ENCODE measurements at regions not wholly inside any gene's neighbourhood (a gene's known extent, or its start where the extent isn't known, plus 50 kb on each side); places are given as distances from the start of the nearest gene placed in this dataset.

DNA sequence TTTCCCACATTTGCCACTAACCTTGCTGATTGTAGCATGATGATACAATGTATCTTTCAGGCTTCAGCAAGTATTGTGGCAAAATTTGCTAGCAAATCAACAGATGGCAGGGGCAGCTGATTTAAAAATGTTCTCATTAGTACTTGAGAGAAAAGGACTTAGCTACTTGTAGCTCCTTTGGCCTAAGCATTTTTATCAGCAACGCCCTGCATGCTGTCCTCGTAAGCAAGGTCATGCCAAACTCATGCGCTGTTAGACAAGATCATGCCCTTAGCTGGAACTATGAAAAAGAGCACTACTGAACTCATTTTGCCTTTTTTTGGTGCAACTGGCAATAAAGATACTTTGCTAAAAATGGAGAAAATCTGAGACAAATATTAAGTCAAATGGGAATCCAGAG lies 197.1 kb downstream of the ICE1 start:
- Histone ChIP-seq H3K27me3 (ENCODE audit: control insufficient read depth, insufficient read depth, low read length) (no peaks in the 10 kb centered on the region), H3K36me3 (ENCODE audit: control insufficient read depth, insufficient read depth, low read length) (no peaks in the 10 kb centered on the region), H3K4me3 (ENCODE audit: low read depth, low read length) (no peak overlapping the region)
- TF ChIP-seq, protein P1, sequence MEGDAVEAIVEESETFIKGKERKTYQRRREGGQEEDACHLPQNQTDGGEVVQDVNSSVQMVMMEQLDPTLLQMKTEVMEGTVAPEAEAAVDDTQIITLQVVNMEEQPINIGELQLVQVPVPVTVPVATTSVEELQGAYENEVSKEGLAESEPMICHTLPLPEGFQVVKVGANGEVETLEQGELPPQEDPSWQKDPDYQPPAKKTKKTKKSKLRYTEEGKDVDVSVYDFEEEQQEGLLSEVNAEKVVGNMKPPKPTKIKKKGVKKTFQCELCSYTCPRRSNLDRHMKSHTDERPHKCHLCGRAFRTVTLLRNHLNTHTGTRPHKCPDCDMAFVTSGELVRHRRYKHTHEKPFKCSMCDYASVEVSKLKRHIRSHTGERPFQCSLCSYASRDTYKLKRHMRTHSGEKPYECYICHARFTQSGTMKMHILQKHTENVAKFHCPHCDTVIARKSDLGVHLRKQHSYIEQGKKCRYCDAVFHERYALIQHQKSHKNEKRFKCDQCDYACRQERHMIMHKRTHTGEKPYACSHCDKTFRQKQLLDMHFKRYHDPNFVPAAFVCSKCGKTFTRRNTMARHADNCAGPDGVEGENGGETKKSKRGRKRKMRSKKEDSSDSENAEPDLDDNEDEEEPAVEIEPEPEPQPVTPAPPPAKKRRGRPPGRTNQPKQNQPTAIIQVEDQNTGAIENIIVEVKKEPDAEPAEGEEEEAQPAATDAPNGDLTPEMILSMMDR (IDR thresholded peaks at IDR 0.05; ENCODE audit: insufficient read depth, low read length, poor library complexity, severe bottlenecking) = no peak
- DNase-seq (ENCODE audit: low read depth) = no peak

DNA sequence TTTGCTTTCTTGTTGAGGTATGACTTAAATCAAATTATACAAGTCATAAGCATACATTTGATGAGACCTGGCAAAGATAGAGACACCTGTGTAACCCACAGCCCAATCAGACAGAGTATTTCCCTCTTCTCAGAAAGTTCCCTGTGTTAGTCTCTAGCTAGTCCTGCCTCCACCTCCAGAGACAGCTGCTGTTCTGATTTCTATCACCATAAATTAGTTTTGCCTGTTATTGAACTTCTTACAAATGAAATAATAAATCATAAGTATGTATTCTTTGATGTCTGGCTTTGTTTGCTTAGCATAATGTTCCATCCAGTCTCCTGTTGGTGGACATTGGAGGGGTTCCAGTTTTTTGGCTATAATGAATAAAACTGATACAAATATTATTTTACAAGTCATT lies 194.5 kb downstream of the ICE1 start:
- no peaks in the 10 kb centered on the region for H3K36me3 ChIP-seq (ENCODE audit: control insufficient read depth, insufficient read depth, low read length)
- no peaks in the 10 kb centered on the region for H3K27me3 ChIP-seq (ENCODE audit: control insufficient read depth, insufficient read depth, low read length)
- TF ChIP-seq, protein P1 (IDR thresholded peaks at IDR 0.05; ENCODE audit: insufficient read depth, low read length, poor library complexity, severe bottlenecking) = no peak
- no peak overlapping the region for H3K4me3 ChIP-seq (ENCODE audit: low read depth, low read length)
- DNase-seq (ENCODE audit: low read depth) = no peak

DNA sequence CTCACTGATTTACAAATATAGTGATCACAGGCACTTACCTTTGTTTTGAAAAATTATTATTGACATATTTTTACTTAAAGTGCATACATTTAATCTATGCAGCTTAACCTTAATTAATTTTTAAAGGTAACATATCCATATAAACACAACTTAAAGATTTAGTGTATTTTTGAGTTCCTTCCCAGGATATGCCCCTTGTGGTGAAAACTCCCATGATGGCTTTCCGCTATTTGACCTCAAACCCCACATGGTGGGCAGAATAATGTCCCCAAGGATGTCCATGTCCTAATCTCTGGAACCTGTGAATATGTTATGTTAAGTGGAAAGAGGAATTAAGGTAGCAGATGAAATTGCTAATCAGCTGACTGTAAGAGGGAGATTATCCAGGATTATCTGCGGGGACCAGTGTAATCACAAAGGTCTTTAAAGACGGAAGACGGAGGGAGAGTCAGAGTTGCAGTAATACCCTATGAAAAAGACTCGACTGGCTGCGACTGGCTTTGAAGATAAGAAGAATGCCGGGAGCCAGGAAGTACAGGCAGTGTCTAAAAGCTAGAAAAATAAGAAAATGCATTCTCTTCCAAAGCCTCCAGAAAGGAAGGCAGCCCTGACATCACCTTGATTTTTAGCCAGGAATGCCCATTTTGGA lies 193.9 kb downstream of the ICE1 start:
- no peak for DNase-seq (ENCODE audit: low read depth)
- Histone ChIP-seq H3K27me3 (ENCODE audit: control insufficient read depth, insufficient read depth, low read length) (no peaks in the 10 kb centered on the region), H3K36me3 (ENCODE audit: control insufficient read depth, insufficient read depth, low read length) (no peaks in the 10 kb centered on the region), H3K4me3 (ENCODE audit: low read depth, low read length) (no peak overlapping the region)
- TF ChIP-seq, protein P1 (IDR thresholded peaks at IDR 0.05; ENCODE audit: insufficient read depth, low read length, poor library complexity, severe bottlenecking) = no peak

DNA sequence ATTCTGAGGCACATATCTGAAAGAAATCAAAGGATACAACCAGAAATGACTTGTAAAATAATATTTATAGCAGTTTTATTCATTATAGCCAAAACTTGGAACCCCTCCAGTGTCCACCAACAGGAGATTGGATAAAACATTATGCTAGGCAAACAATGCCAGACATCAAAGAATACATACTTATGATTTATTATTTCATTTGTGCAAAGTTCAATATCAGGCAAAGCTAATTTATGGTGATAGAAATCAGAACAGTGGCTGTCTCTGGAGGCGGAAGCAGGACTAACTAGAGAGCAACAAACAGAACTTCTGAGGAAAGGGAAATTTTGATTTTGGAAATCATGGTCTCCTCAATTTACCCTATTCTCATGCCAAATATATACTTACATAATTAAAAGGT lies 193.1 kb downstream of the ICE1 start:
- Histone ChIP-seq H3K4me3 (ENCODE audit: low read depth, low read length) (no peak overlapping the region), H3K27me3 (ENCODE audit: control insufficient read depth, insufficient read depth, low read length) (no peaks in the 10 kb centered on the region), H3K36me3 (ENCODE audit: control insufficient read depth, insufficient read depth, low read length) (no peaks in the 10 kb centered on the region)
- TF ChIP-seq, protein P1 (IDR thresholded peaks at IDR 0.05; ENCODE audit: insufficient read depth, low read length, poor library complexity, severe bottlenecking) = no peak
- no peak for DNase-seq (ENCODE audit: low read depth)

DNA sequence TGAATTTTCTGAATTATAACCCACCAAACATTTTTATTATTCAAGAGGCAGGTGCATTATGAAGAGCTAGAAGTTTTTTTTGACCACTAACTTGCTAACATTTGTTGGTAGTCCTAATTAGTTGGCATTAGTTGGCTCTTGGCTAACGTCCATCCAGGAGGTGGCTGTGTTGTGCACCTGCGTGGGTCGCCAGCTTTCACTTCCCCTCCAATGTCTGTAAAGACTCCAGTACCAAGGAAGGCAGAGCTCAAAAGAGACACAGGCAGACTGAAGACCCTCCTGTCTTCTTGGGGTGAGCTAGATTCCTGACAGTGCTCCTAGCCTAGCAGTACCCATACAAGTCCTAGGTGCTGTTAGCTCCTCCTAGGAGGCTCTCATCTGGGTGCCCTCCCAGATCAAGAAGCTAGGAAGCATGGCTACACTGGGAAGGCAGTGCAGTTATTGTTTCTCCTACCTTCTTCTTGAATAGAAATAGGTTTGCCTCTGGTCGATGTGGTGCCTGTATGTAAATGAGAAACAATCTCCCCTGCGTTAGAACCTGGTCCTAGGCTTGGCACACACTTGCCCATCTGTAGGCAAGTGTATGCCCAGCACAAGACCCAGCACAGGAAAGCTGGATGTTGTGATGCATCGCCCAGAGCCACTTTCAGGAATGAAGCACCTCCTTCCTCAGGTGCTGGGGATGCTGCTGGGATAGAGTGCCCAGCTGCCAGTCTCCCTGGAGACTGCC lies 190.9 kb downstream of the ICE1 start:
- Histone ChIP-seq H3K36me3 (ENCODE audit: control insufficient read depth, insufficient read depth, low read length) (no peaks in the 10 kb centered on the region), H3K27me3 (ENCODE audit: control insufficient read depth, insufficient read depth, low read length) (no peaks in the 10 kb centered on the region), H3K4me3 (ENCODE audit: low read depth, low read length) (no peak overlapping the region)
- no peak for DNase-seq (ENCODE audit: low read depth)
- TF ChIP-seq, protein P1 (IDR thresholded peaks at IDR 0.05; ENCODE audit: insufficient read depth, low read length, poor library complexity, severe bottlenecking) = no peak
